D341Med (cell line): ENCODE measurements at regions not wholly inside any gene's neighbourhood (a gene's known extent, or its start where the extent isn't known, plus 50 kb on each side); places are given as distances from the start of the nearest gene placed in this dataset.

Source experiments
- DNase-seq: peaks from one replicate; pipeline ENCODE4 v3.0.0; 2012; ENCODE audit warnings: low spot score

DNA sequence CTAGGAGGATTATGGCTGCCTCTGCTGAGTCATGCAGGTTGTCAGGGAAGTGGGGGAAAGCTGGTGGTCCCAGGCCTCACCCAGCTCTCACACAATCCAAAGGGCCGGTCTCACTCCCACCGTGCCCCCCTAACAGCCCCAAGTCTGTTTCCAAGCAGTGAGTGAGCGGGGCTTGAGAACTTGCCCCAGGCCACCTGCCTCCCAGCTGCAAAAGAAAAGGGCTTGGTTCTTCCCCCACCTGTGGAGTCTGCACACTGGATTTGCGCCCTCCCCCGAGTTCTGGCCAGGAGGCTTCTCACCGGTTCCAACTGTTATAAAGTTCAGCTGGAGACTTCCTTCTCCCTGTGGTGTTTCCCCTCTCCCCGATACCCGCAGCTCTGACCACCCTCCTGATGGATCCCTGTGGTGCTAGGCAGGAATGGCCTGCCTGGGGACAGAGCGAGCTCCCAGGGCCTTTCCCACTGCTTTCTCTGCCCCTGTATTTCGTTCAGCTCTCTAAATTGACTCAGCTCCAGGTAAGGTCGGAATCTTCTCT lies 222.3 kb downstream of the BARHL2 start:
- no peak for DNase-seq

DNA sequence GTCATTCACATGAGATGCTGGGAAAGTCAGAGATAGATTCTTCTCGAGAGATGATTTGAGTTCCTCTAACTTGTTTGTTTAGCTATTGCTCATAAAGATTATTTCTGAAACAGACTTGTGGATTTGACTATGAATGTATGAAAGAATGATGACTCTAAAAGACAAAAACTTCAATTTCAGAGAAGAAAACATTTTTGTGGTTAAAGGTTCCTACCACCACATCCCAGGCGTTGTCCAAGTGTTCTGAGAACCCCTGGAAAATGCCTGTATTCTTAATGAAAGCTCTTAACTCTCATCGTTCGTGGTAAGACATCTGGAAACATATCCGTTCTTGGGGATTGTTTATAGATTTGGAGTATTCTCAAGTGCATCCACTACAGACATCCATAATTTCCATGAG lies 228.7 kb downstream of the BARHL2 start:
- DNase-seq, result no peak

DNA sequence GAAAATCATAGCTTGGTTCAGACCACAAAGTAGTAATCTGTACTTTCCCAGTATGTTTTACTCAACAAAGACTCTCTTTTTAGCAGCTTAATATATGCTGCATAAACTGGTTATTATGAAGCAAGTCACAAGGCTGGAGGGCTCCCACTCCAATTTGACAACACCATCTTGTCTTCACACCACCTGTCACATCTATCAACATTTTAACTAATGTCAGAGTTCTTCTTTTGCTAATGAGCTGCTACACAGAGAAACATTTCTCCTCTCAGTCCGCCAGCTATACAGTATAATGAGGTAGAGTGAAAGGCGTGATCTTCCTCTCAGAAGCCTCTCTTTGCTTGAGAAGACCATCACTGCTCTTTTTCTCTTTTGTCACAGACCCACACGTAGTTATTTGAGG lies 230.1 kb downstream of the BARHL2 start:
- DNase-seq, result no peak

DNA sequence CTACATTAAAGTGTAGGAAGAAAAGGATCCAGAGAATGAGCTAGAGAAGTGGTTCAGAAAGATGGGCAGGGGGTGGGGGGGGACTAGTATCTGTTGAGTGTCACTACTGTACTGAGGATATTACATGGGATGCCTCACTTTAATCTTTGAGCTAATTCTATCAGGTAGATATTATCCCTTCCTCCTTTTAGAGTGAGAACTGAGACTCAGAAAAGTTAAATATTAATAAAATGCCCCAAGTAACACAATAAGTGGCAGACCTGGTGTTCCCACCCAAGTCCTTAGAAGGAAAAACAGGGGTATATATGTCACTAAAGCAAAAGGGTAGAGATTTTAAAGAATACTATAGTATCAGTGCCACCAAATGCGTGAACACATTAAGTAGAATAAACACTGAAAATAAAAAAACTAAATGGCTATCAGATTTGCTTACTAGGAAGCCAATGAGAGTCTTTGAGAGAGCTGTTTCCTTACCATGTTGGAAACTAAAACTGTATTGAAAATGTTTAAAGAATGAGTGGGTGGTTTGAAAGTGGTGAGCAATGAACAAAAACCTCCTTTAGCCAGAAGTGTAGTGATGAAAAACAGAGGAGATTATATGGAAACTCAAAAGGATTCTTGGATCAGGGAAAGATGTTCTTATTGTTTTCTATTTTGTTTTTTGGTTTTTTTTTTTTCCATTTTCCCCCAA lies 230.8 kb downstream of the BARHL2 start:
- no peak for DNase-seq

DNA sequence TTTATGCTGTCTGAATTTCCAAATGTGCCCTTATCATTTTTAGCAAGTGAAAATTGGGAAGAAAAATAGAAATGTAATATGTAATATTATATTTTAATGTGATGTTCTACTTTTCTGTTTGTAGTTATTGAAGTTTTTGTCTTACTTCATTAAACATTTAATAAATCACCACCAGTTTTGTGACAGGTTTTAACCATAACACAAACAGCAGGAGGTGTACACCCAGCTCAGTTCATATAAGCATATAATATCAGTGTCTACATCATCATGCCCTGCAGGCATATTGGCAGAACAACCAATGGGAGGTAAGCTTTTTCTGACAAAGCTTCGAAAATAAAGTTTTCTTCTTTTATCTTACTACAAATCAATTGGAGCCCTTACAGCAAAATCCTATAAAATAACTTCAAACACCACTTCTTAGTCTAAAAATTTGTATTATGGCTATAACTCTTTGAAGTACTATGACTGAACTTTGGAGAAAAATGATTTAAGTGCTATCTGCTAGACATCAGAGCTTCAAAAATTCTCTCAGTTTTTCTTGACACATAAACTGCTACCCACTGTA lies 236.7 kb downstream of the BARHL2 start:
- DNase-seq, result no peak

DNA sequence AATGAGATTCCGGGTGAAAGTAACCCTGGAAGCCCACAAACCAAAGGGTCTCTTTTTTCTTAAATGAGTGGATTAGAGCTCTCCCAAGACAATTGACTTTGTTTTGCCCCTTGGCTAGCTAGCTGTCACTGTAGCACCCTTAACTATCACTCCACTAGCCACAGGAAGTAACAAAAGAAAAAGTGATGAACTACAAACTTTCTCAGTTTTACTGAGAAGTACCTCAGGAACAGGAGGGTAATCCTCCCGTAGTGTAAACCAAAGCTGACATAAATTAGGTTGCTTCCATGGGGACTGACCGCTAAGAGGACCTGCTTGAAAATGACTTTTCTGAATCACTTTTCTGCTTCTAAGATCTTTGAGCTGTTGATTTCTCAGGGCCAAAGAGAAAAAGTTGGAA lies 240.1 kb downstream of the BARHL2 start:
- DNase-seq, result no peak

DNA sequence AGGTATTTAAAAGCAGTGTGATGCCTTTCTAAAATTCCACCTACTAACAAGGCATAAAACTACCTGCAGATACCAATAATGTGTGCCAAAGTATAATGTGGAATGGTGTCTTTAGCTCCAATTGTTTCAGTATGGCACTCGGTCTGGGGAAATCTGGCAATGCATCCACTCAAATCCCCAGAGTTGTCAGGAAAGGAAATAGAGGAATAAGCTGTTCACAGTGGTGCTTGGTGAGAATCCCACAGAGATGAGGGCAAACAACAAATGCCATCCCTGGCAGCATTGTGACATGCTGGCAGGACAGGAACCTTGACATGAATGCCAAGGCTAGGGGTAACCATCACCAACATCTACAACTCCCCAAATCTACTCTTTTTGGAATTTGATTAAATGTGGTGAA lies 240.7 kb downstream of the BARHL2 start:
- no peak for DNase-seq

DNA sequence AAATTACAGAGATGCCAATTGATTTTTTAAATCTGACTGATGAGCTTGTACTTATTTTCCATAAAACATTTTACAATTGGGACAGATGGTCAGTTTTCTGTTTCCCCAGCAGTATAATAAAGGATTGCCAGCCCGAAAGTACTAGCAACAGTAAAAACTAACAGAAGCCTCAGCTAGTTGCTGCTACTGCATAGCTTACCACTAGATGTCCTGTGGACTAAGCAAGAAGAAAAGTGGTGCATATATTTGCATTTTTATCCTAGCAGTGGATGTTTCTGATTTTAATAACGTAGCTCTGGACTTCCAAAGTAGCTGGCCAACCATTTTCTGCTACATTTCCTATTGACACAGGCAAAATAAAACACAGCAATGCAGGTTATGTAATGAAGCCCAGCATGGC lies 241.5 kb downstream of the BARHL2 start:
- DNase-seq, result no peak

DNA sequence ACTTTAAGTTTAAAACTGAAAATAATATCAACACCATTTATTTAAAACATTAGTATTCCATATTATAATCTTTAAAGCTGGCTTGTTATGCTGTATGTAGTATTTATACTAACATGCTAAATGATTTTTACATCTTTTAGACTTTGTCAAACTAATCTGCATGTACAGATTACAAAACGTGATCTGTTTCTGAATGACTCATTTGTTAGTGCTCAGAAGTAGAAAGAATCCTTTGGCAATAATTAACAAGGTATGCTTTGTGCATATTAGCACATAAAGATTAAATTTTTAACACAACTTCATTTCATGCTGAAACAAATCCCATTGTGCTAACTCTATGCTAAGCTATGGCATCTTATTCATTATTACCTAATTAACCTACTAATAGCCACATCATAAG lies 242.4 kb downstream of the BARHL2 start:
- DNase-seq, result no peak

DNA sequence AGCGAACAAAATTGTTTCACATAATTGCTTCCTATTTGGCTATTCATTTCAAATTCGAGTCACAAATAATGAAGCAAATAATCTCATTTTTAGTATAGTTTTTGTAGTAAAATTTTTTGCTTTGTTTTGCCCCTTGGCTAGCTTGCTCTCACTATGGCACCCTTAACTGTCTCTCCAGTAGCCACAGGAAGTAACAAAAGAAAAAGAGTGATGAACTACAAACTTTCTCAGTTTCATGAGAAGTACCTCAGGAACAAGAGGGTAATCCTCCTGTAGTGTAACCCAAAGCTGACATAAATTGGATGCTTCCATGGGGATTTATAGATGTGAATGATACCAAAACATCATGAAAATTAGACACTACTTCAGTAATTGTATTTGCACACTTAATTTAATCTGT lies 242.9 kb downstream of the BARHL2 start:
- DNase-seq, result no peak

DNA sequence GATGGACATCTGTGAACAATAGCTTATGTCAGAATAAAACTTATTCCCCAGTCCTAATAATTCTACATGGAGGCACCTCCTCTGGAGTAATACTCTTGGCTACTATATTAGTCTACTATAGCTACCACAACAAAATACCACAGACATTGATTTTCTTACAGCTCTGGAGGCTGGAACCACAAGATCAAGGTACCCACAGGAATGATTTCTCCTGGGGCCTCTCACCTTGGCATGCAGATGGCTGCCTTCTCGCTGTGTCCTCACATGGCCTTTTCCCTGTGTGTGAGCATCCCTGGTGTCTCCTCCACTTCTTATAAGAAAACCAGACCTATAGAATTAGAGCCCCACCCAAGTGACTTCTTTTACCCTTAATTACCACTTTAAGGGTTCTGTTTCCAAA lies 244.3 kb downstream of the BARHL2 start:
- no peak for DNase-seq

DNA sequence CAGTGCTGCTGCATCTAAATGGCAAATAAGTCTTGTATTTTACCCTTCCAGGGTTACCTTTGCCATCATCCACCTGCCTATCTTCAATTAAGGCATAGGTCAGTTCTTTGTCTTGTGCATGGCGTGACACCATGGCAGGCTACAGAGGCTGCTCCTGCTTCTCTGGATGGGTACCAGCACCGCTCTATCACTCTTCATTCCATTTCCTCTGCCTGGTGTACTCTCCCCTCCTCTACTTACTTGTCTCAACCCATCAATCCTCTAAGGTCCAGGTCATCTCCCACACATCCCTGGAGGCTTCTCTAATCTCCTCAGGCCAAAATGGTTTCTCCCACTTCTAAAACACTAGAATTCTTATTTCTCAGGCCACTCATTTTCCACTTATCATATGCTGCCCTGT lies 257.5 kb downstream of the BARHL2 start:
- DNase-seq, result no peak

DNA sequence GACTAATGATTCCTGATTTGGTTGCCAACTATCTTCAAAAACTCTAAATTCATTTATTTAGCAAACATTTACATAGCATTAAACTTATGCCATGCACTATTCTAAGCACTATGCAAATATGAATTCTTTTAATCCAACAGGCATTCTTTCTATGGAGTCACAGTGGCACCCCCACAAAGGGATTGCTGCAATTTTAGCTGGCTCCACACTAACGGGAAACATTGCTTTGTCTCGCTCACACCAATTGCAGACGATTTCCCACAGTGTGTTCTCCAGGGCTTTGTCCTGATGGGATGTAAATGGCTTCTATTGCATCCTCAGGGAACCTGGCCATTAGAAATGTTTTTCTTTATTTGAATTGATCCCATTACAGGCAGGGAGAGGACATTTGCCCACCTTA lies 259.1 kb downstream of the BARHL2 start:
- DNase-seq, result no peak

DNA sequence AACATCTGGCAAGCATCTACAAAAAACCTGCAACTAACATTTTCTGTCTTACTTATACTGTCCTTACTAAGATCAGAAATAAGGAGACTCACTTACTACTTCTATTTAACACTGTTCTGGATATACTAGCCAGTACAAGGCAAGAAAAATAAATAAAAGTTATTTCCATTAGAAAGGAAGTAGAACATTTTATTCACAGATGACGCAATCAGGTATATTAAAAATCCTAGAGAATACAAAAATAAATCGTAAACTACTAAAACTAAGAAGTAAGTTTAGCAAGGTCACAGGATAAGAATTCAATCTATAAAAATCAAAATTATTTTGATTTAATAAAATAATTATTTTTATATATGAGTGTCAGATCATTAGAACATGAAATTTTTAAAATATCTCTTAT lies 264.6 kb downstream of the BARHL2 start:
- DNase-seq, result no peak

DNA sequence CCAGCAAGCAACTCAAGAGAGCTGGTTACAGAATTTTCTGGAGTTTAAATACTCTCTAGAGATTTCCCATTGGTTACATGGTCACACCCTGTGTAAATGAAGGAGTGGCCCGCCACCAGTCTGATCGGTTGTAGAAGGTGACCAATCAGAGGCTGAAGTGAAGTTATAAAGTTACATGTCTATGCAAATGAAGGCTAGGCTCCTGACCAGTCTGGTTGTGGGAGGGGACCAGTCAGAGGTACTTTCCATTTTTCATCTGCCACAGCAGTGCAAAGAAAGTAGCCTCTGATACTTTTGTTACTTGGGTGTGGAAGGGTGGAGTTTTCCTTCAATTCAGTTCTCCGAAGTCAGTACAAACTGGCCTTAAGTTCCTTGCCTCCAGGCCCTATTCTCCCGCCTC lies 273.7 kb downstream of the BARHL2 start:
- no peak for DNase-seq

DNA sequence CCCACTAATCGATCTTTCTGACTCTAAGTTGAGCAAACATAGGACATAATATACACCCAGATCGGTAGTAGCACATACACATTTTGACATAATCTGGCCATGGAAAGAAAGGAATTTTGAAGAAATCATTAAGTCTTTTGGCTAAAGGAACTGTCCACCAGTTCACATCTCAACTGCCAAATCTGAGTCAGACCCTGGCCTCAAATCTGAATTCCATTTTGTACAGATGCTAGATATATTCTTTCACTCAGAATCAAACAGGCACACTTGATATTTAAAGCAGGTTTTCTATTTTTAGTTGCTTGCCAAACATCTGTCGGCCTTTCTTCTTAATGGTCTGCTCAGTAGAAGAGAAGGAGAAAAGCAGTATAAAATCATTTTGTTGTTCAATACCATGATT lies 281.8 kb downstream of the BARHL2 start:
- DNase-seq, result no peak

DNA sequence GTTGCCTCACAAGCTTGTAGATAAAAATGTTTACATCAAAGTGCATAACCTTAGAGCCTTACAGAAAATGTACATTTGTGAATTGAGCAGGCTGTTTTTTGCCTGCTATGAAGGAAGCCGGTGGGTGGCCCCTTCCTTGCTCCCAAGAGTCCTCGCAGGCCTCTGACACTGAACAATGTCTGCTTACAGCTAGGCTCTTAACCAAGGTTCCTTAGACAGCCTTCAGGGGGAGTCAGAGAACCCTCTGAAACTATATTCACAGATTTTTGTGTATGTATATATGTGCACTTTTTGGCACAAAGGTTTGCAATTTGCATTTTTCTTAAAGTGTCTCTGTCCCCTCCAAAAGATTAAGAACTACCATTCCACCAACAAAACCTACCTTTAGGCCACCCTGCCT lies 282.6 kb downstream of the BARHL2 start:
- peak; percentile 32 for DNase-seq

DNA sequence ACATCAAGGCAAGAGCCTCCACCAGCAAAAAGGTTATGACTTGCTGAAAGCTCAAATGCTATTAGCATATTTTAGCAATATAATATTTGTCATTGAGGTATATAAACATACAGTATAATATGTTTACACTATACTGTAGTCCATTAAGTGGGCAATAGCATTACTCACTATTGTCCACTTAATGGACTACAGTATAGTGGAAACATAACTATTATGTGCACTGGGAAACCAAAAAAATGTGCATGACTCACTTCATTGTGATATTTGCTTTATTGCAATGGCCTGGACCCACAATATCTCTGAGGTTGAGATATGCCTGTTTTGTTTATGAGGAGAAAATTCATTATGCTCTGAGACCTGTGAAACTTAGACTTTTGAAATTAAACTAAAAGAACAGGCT lies 300.0 kb downstream of the BARHL2 start:
- DNase-seq, result no peak

DNA sequence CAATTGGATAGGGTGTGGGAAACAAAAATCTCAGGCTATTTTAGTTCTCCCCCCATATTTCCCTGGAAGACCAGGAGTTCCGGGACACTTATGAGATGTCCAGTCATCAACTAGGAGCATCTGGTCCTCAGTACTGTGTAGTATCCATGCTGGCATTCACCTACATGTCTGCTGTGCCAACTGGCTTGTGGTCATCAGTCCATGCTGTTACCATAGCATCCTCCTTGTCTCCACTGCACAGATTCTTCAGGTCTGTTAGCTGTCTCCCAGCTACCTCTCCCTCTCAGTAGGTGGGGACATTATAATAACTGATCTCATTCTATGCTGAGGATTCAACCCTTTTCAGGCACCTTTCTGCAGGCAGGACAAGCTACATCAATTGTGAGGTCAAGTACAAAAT lies 302.9 kb downstream of the BARHL2 start:
- no peak for DNase-seq

DNA sequence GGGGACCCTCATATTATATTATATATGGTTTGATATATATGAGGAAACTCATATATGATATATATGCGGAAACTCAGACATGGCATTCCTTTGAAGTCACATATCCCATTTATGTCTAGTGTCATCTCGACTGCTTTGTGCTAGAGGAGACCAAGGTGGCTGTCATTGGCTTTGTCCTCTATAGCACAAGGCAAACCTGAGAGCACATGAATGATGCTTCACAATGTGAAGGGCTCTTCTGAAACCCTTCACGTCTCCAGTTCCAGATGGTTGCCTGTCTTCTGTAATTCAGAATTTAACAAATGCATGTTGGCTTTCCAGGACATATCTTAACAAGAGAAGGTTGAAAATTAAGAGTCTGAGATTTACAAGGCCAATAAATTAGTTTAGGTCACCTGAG lies 303.6 kb downstream of the BARHL2 start:
- no peak for DNase-seq

DNA sequence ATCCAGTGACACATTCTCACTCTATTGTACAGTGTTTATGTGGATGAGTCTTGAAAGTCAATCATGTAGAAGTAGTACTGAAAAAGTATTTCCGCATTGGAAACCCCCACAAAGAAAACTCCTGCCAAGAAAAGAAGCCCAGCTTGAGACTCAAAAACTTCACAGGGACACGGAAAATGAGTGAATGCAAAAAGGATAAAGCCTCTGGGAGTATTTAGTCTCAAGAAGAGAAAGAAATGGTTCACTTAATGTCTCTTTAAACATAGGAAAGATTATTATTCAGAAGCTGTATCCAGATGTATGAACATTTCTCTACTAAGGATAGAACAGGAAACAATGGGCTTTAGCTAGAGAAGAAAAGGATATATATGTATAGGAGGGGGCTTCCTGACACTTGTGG lies 304.5 kb downstream of the BARHL2 start:
- DNase-seq, result no peak

DNA sequence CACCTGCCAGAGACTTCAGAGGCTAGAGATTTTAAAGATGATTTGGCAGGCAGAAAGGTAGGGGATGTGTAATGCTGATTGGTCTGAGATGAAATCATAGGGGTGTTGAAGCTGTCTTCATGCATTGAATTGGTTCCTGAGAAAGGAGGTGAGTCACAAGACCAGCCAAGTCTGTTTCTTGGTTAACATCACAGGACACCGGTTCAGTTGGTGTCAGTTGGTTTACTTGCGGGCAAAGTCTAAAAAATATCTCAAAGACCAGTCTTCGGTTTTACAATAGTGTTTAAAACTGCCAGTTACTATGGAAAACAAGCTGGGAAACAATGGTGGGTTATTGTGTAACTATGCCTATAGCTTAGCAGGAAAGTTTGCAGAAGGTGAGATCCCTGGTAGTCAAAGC lies 305.9 kb downstream of the BARHL2 start:
- no peak for DNase-seq

DNA sequence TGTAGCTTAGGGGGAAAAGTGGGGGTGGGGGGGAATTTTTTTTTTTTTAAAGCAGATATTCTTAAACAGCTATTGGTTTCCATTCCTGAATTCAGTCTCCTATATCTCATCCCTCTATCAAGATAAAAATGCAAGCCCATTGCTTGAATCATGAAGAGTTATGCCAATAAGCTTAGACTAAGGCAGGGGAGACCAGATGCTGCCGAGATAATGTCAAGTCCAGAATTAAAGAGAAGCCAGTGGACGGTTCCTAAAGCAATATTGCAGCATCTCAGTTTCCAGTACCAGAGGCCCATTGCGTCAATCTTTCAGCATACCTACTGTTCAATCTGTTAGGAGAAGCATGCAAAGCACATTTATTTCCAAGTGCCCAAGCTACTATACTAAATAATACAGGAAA lies 309.4 kb downstream of the BARHL2 start:
- DNase-seq, result no peak

DNA sequence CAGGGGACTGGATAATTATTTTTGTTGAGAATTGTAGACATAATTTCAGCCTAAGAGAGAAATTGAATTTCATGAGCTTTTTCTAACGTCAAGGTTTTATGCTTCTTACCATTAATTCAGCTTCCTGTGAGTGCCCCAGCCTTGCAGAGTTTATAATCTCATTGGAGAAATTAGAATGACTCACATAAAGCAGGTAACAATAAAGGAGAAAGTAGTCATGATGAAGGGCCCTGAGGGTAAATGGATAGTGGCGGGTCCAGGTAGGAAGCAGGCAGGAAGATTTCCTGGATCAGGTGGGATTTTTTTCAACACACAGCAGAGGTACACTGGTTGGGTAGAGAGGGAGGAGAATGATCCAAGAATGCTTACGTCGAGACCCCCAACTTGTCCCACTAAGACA lies 311.4 kb downstream of the BARHL2 start:
- DNase-seq, result no peak
